ENCODE measurements at regions not wholly inside any gene's neighbourhood (a gene's known extent, or its start where the extent isn't known, plus 50 kb on each side); places are given as distances from the start of the nearest gene placed in this dataset.
"Not testable (repeated sequence)": the region's sequence is repeated elsewhere in the genome, so short reads cannot be mapped to it uniquely, and the experiment has no call there.

DNA sequence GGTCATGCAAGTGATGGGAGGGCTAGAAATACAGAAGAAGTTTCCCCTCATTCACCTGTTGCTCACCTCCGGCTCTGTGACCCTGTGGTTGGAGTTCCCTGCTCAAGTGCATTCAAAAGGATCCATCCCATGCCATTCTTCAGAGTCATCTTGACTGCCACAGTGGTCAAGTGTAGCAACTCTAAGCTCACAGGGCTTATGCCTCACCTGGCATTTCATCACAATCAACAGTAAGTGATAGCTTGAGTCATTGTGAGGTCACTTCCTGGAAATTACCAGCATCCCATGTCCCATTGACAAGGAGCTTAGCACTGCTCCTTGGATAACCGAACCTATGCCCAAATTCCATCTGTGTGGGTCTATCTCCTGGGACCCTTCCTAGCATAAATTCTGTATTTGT, 55.6 kb downstream of the OR4C45 start:
- no peaks in the 10 kb centered on the region for H3K27me3 ChIP-seq (ENCODE audit: control insufficient read depth in 3 of 3, insufficient read depth in 3 of 3, low read length in 2 of 3)
- 78 to 81% methylated on average over 2 of the region's 2 CpGs for WGBS, 2 donors
- H3K36me3 ChIP-seq (ENCODE audit: control insufficient read depth in 4 of 4, insufficient read depth in 4 of 4, low read length in 4 of 4) = no peaks in the 10 kb centered on the region
- DNase-seq (no peak), ATAC-seq (ENCODE audit: insufficient read depth, low FRiP score) (no peak)
- H3K27ac ChIP-seq (ENCODE audit: low read depth in 1 of 2, low read length in 1 of 2) = no peak overlapping the region
- TF ChIP-seq, protein P1, sequence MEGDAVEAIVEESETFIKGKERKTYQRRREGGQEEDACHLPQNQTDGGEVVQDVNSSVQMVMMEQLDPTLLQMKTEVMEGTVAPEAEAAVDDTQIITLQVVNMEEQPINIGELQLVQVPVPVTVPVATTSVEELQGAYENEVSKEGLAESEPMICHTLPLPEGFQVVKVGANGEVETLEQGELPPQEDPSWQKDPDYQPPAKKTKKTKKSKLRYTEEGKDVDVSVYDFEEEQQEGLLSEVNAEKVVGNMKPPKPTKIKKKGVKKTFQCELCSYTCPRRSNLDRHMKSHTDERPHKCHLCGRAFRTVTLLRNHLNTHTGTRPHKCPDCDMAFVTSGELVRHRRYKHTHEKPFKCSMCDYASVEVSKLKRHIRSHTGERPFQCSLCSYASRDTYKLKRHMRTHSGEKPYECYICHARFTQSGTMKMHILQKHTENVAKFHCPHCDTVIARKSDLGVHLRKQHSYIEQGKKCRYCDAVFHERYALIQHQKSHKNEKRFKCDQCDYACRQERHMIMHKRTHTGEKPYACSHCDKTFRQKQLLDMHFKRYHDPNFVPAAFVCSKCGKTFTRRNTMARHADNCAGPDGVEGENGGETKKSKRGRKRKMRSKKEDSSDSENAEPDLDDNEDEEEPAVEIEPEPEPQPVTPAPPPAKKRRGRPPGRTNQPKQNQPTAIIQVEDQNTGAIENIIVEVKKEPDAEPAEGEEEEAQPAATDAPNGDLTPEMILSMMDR (IDR thresholded peaks at IDR 0.05; ENCODE audit: control extremely low read depth, extremely low read depth) = no peak
- peaks cover 0 to 11% (median 1%) of the 10 kb centered on the region in 4 donors for H3K9me3 ChIP-seq (ENCODE audit: control insufficient read depth in 4 of 4, insufficient read depth in 3 of 4, low read length in 3 of 4)
- H3K9ac ChIP-seq (ENCODE audit: insufficient read depth in 1 of 2, low read length in 2 of 2) = no peak overlapping the region
- H3K4me1 ChIP-seq (ENCODE audit: control insufficient read depth in 5 of 5, insufficient read depth in 5 of 5, low read length in 5 of 5) = no peaks in the 10 kb centered on the region
- no peak overlapping the region for H3K4me3 ChIP-seq

DNA sequence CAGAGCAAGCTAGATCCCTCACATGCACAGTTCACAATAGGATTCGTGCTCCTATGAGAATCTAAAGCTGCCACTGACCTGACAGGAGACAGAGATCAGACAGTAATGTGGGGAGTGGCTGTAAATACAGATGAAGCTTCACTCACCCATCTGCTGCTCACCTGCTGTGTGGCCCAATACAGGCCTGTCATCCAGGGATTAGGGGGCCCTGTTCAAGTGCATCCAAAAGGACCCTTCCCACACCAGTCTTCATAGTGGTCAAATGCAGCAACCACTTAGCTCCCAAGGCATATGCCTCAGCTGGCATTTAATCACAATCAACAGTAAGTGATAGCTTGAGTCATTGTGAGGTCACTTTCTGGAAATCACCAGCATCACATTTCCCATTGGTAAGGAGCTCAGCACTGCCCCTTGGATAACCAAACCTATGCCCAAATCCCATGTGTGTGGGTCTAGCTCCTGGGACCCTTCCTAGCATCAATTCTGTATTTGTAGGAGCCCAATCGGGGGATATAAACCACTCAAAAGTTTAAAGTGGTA, 65.6 kb downstream of the OR4C45 start:
- H3K27me3 ChIP-seq (ENCODE audit: control insufficient read depth in 3 of 3, insufficient read depth in 3 of 3, low read length in 2 of 3) = no peaks in the 10 kb centered on the region
- 48 to 50% methylated on average over 2 of the region's 2 CpGs for WGBS, 2 donors
- no peak for DNase-seq
- no peak overlapping the region for H3K9ac ChIP-seq (ENCODE audit: insufficient read depth in 1 of 2, low read length in 2 of 2)
- TF ChIP-seq, protein P1 (IDR thresholded peaks at IDR 0.05; ENCODE audit: control extremely low read depth, extremely low read depth) = no peak
- H3K4me1 ChIP-seq (ENCODE audit: control insufficient read depth in 5 of 5, insufficient read depth in 5 of 5, low read length in 5 of 5) = no peaks in the 10 kb centered on the region
- no peak overlapping the region for H3K27ac ChIP-seq (ENCODE audit: low read depth in 1 of 2, low read length in 1 of 2)
- H3K4me3 ChIP-seq = no peak overlapping the region
- peaks cover 0 to 2% (median 0%) of the 10 kb centered on the region in 4 donors for H3K9me3 ChIP-seq (ENCODE audit: control insufficient read depth in 4 of 4, insufficient read depth in 3 of 4, low read length in 3 of 4)
- no peak for ATAC-seq (ENCODE audit: insufficient read depth, low FRiP score)
- H3K36me3 ChIP-seq (ENCODE audit: control insufficient read depth in 4 of 4, insufficient read depth in 4 of 4, low read length in 4 of 4) = no peaks in the 10 kb centered on the region

DNA sequence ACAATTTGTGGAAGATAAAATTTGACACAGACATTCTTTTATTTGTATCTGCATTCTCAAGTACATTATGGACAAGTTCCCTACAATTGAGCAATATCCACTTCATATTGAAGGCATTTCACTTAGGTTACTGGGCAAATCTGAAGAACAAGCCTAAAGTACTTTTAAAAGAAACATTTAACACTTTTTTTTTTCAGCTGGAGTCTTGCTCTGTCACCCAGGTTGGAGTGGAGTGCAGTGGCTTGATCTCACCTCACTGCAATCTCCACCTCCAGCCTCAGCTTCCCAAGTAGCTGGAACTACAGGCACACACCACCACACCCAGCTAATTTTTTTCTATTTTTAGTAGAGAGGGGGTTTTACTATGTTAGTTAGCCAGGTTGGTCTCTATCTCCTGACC, 70.2 kb downstream of the OR4C45 start:
- TF ChIP-seq, protein P1 (IDR thresholded peaks at IDR 0.05; ENCODE audit: control extremely low read depth, extremely low read depth) = no peak
- no peaks in the 10 kb centered on the region for H3K36me3 ChIP-seq (ENCODE audit: control insufficient read depth in 4 of 4, insufficient read depth in 4 of 4, low read length in 4 of 4)
- DNase-seq = no peak
- H3K27ac ChIP-seq (ENCODE audit: low read depth in 1 of 2, low read length in 1 of 2) = no peak overlapping the region
- no peak overlapping the region for H3K4me3 ChIP-seq
- no peaks in the 10 kb centered on the region for H3K27me3 ChIP-seq (ENCODE audit: control insufficient read depth in 3 of 3, insufficient read depth in 3 of 3, low read length in 2 of 3)
- no peak for ATAC-seq (ENCODE audit: insufficient read depth, low FRiP score)
- H3K4me1 ChIP-seq (ENCODE audit: control insufficient read depth in 5 of 5, insufficient read depth in 5 of 5, low read length in 5 of 5) = no peaks in the 10 kb centered on the region
- H3K9me3 ChIP-seq (ENCODE audit: control insufficient read depth in 4 of 4, insufficient read depth in 3 of 4, low read length in 3 of 4) = peaks cover 0 to 8% (median 1%) of the 10 kb centered on the region in 4 donors
- H3K9ac ChIP-seq (ENCODE audit: insufficient read depth in 1 of 2, low read length in 2 of 2) = no peak overlapping the region

DNA sequence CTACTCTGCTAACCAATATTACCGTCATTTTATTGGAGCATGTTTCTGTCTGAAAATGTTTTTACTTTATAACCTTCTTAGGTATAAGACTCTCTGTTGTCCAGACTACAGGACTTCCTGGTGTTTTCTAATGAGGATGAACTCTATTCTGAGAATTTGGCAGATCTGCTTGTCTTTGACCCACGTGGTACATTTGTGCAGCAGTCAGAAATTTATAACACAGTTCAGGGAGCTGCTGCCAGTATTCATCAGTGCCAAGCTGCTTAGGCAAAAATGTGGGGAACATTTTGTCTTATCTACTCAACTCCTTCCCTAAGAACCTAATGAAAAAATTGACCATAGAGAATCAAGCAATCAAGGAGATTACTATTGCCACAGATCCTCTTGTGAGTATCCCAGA, 108.0 kb downstream of the OR4C45 start:
- DNase-seq; ATAC-seq (ENCODE audit: insufficient read depth, low FRiP score); H3K27me3 ChIP-seq (ENCODE audit: control insufficient read depth in 3 of 3, insufficient read depth in 3 of 3, low read length in 2 of 3); H3K4me1 ChIP-seq (ENCODE audit: control insufficient read depth in 5 of 5, insufficient read depth in 5 of 5, low read length in 5 of 5); H3K27ac ChIP-seq (ENCODE audit: low read depth in 1 of 2, low read length in 1 of 2); H3K9ac ChIP-seq (ENCODE audit: insufficient read depth in 1 of 2, low read length in 2 of 2); H3K4me3 ChIP-seq; H3K9me3 ChIP-seq (ENCODE audit: control insufficient read depth in 4 of 4, insufficient read depth in 3 of 4, low read length in 3 of 4); H3K36me3 ChIP-seq (ENCODE audit: control insufficient read depth in 4 of 4, insufficient read depth in 4 of 4, low read length in 4 of 4): not testable (repeated sequence)
- 41 to 46% methylated on average over 2 of the region's 2 CpGs for WGBS, 2 donors

DNA sequence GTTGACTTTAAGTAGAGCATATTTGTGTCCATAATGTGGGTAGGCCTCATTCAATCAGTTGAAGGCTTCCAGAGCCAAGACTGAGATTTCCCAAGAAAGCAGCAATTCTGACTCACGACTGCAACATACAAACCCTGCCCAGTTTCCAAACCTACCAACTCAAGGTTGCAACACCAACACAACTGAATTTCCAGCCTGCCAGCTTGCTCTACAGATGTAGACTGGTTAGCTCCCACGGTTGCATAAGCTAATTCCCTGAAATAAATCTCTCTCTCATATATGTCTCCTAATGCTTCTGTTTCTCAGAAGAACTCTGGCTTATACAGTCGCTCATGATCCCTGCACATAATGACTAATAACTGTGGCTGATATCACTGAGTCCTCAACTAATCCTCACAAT, 113.6 kb downstream of the OR4C45 start:
- H3K4me3 ChIP-seq; H3K4me1 ChIP-seq (ENCODE audit: control insufficient read depth in 5 of 5, insufficient read depth in 5 of 5, low read length in 5 of 5); ATAC-seq (ENCODE audit: insufficient read depth, low FRiP score); H3K9ac ChIP-seq (ENCODE audit: insufficient read depth in 1 of 2, low read length in 2 of 2); H3K27me3 ChIP-seq (ENCODE audit: control insufficient read depth in 3 of 3, insufficient read depth in 3 of 3, low read length in 2 of 3); H3K27ac ChIP-seq (ENCODE audit: low read depth in 1 of 2, low read length in 1 of 2); H3K36me3 ChIP-seq (ENCODE audit: control insufficient read depth in 4 of 4, insufficient read depth in 4 of 4, low read length in 4 of 4); DNase-seq: not testable (repeated sequence)
- peaks cover 0 to 16% (median 5%) of the 10 kb centered on the region in 4 donors for H3K9me3 ChIP-seq (ENCODE audit: control insufficient read depth in 4 of 4, insufficient read depth in 3 of 4, low read length in 3 of 4)
- WGBS, 2 donors = 50 to 62% methylated on average over 3 of the region's 3 CpGs

DNA sequence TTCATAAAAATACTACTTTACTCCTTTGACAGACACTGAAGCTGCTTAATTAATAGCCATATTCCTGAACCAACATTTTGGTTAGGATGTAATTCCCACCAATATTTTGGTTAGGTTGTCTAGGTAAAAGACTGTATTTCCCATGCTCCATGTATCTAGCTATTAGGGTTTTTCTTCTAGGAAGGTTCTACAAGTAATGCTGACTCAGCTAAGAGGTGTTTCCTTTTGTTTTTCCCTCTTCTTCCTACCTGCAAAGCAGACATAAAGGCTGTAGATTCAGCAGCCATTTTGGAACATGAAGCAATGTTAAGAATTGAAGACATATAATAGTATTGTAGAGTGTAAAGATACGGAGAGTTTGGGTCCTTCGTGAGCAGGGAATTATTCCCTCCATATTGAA, 115.3 kb downstream of the OR4C45 start:
- H3K4me3 ChIP-seq; H3K4me1 ChIP-seq (ENCODE audit: control insufficient read depth in 5 of 5, insufficient read depth in 5 of 5, low read length in 5 of 5); H3K27me3 ChIP-seq (ENCODE audit: control insufficient read depth in 3 of 3, insufficient read depth in 3 of 3, low read length in 2 of 3); H3K36me3 ChIP-seq (ENCODE audit: control insufficient read depth in 4 of 4, insufficient read depth in 4 of 4, low read length in 4 of 4); H3K27ac ChIP-seq (ENCODE audit: low read depth in 1 of 2, low read length in 1 of 2); H3K9ac ChIP-seq (ENCODE audit: insufficient read depth in 1 of 2, low read length in 2 of 2); ATAC-seq (ENCODE audit: insufficient read depth, low FRiP score); DNase-seq: not testable (repeated sequence)
- 79 to 89% methylated on average over 2 of the region's 2 CpGs for WGBS, 2 donors
- H3K9me3 ChIP-seq (ENCODE audit: control insufficient read depth in 4 of 4, insufficient read depth in 3 of 4, low read length in 3 of 4) = peaks cover 0 to 12% (median 5%) of the 10 kb centered on the region in 4 donors
